ENCODE measurements at regions not wholly inside any gene's neighbourhood (a gene's known extent, or its start where the extent isn't known, plus 50 kb on each side); places are given as distances from the start of the nearest gene placed in this dataset.
"Not testable (repeated sequence)": the region's sequence is repeated elsewhere in the genome, so short reads cannot be mapped to it uniquely, and the experiment has no call there.

GRCh38 chr3:98682391-98682790 is 80.7 kb upstream of the ST3GAL6 start:
- TF ChIP-seq EZH2phosphoT487 (IDR thresholded peaks at IDR 0.05; ENCODE audit: insufficient read depth, low read depth); EZH2 (IDR thresholded peaks at IDR 0.05; ENCODE audit: insufficient read depth, poor library complexity, severe bottlenecking): not testable (repeated sequence)
